T-helper 2 cell treated with Interferon-gamma antibody and Interleukin-4, amounts not matched to agents 5 μg/mL and 100 μg/mL, for 36 hours (primary cell): ENCODE measurements at regions not wholly inside any gene's neighbourhood (a gene's known extent, or its start where the extent isn't known, plus 50 kb on each side); places are given as distances from the start of the nearest gene placed in this dataset.

Experiments
- DNase-seq: peaks from one replicate; pipeline ENCODE4 v3.0.0; 2021; ENCODE audit warnings: low spot score
- H3K27ac Mint-ChIP-seq: one replicate; pipeline ENCODE4 v1.8.0; 2021; ENCODE audit warnings: mild to moderate bottlenecking, mixed read lengths
- H3K27me3 Mint-ChIP-seq: one replicate; pipeline ENCODE4 v1.8.0; 2021; ENCODE audit warnings: low read depth, mixed read lengths
- H3K36me3 Mint-ChIP-seq: one replicate; pipeline ENCODE4 v1.8.0; 2021; ENCODE audit warnings: low read depth, mixed read lengths
- H3K4me1 Mint-ChIP-seq: one replicate; pipeline ENCODE4 v1.8.0; 2021; ENCODE audit warnings: low read depth, mixed read lengths
- H3K4me3 Mint-ChIP-seq: one replicate; pipeline ENCODE4 v1.8.0; 2022; ENCODE audit warnings: mild to moderate bottlenecking, moderate library complexity, mixed read lengths
- H3K9me3 Mint-ChIP-seq: one replicate; pipeline ENCODE4 v1.8.0; 2021; ENCODE audit warnings: mixed read lengths

- H3K36me3 Mint-ChIP-seq = no peaks in the 10 kb centered on the region
- no peak overlapping the region for H3K27ac Mint-ChIP-seq
- no peaks in the 10 kb centered on the region for H3K4me1 Mint-ChIP-seq
- no peak for DNase-seq
- no peaks in the 10 kb centered on the region for H3K9me3 Mint-ChIP-seq
- no peak overlapping the region for H3K4me3 Mint-ChIP-seq
- H3K27me3 Mint-ChIP-seq = no peaks in the 10 kb centered on the region
Observed at GRCh38 chr2:82852787-82853186, 1606.3 kb downstream of the SUCLG1 start.

- Mint-ChIP-seq H3K9me3 (peaks cover 7% of the 10 kb centered on the region), H3K4me1 (no peaks in the 10 kb centered on the region), H3K27me3 (no peaks in the 10 kb centered on the region), H3K4me3 (no peak overlapping the region), H3K36me3 (no peaks in the 10 kb centered on the region), H3K27ac (no peak overlapping the region)
- no peak for DNase-seq
Observed at GRCh38 chr2:82848285-82848684, 1610.8 kb downstream of the SUCLG1 start.

- no peak overlapping the region for H3K27ac Mint-ChIP-seq
- no peak for DNase-seq
- H3K27me3 Mint-ChIP-seq = no peaks in the 10 kb centered on the region
- H3K9me3 Mint-ChIP-seq = no peaks in the 10 kb centered on the region
- H3K4me1 Mint-ChIP-seq = no peaks in the 10 kb centered on the region
- H3K36me3 Mint-ChIP-seq = no peaks in the 10 kb centered on the region
- no peak overlapping the region for H3K4me3 Mint-ChIP-seq
Observed at GRCh38 chr2:82839036-82839435, 1620.0 kb downstream of the SUCLG1 start.

- H3K36me3 Mint-ChIP-seq = no peaks in the 10 kb centered on the region
- H3K4me1 Mint-ChIP-seq = no peaks in the 10 kb centered on the region
- no peaks in the 10 kb centered on the region for H3K9me3 Mint-ChIP-seq
- DNase-seq = no peak
- no peaks in the 10 kb centered on the region for H3K27me3 Mint-ChIP-seq
- H3K4me3 Mint-ChIP-seq = no peak overlapping the region
- H3K27ac Mint-ChIP-seq = no peak overlapping the region
Observed at GRCh38 chr2:82837588-82838304, 1621.3 kb downstream of the SUCLG1 start.

- Mint-ChIP-seq H3K4me3 (no peak overlapping the region), H3K27me3 (no peaks in the 10 kb centered on the region), H3K4me1 (no peaks in the 10 kb centered on the region), H3K9me3 (no peaks in the 10 kb centered on the region), H3K27ac (no peak overlapping the region), H3K36me3 (no peaks in the 10 kb centered on the region)
- DNase-seq = no peak
Observed at GRCh38 chr2:82834893-82835292, 1624.2 kb downstream of the SUCLG1 start.

GRCh38 chr2:82827426-82827825 is 1631.7 kb downstream of the SUCLG1 start:
- H3K27me3 Mint-ChIP-seq = no peaks in the 10 kb centered on the region
- no peak for DNase-seq
- H3K4me1 Mint-ChIP-seq = no peaks in the 10 kb centered on the region
- no peak overlapping the region for H3K4me3 Mint-ChIP-seq
- peaks cover 13% of the 10 kb centered on the region for H3K9me3 Mint-ChIP-seq
- H3K27ac Mint-ChIP-seq = no peak overlapping the region
- H3K36me3 Mint-ChIP-seq = no peaks in the 10 kb centered on the region

- no peaks in the 10 kb centered on the region for H3K27me3 Mint-ChIP-seq
- DNase-seq = no peak
Observed at GRCh38 chr2:82826437-82826836, 1632.6 kb downstream of the SUCLG1 start.

GRCh38 chr2:82825410-82826090 is 1633.5 kb downstream of the SUCLG1 start:
- Mint-ChIP-seq H3K36me3 (no peaks in the 10 kb centered on the region), H3K4me1 (no peaks in the 10 kb centered on the region), H3K9me3 (peaks cover 14% of the 10 kb centered on the region), H3K4me3 (no peak overlapping the region), H3K27me3 (no peaks in the 10 kb centered on the region), H3K27ac (no peak overlapping the region)
- no peak for DNase-seq

More at GRCh38 chr2:82826437-82826836, 1632.6 kb downstream of the SUCLG1 start:
- no peak overlapping the region for H3K4me3 Mint-ChIP-seq
- no peak overlapping the region for H3K27ac Mint-ChIP-seq
- peaks cover 13% of the 10 kb centered on the region for H3K9me3 Mint-ChIP-seq
- no peaks in the 10 kb centered on the region for H3K36me3 Mint-ChIP-seq
- H3K4me1 Mint-ChIP-seq = no peaks in the 10 kb centered on the region

- Mint-ChIP-seq H3K27ac (no peak overlapping the region), H3K27me3 (no peaks in the 10 kb centered on the region), H3K4me3 (no peak overlapping the region), H3K36me3 (no peaks in the 10 kb centered on the region), H3K9me3 (peaks cover 18% of the 10 kb centered on the region), H3K4me1 (no peaks in the 10 kb centered on the region)
- no peak for DNase-seq
Observed at GRCh38 chr2:82823892-82824291, 1635.2 kb downstream of the SUCLG1 start.

- Mint-ChIP-seq H3K36me3 (no peaks in the 10 kb centered on the region), H3K9me3 (peaks cover 15% of the 10 kb centered on the region), H3K4me3 (no peak overlapping the region), H3K4me1 (no peaks in the 10 kb centered on the region), H3K27me3 (no peaks in the 10 kb centered on the region), H3K27ac (no peak overlapping the region)
- DNase-seq = no peak
Observed at GRCh38 chr2:82819951-82820350, 1639.1 kb downstream of the SUCLG1 start.

GRCh38 chr2:82814146-82814545 is 1644.9 kb downstream of the SUCLG1 start:
- no peak overlapping the region for H3K4me3 Mint-ChIP-seq
- no peak for DNase-seq
- no peaks in the 10 kb centered on the region for H3K4me1 Mint-ChIP-seq
- no peaks in the 10 kb centered on the region for H3K9me3 Mint-ChIP-seq
- H3K27me3 Mint-ChIP-seq = no peaks in the 10 kb centered on the region
- H3K27ac Mint-ChIP-seq = no peak overlapping the region
- H3K36me3 Mint-ChIP-seq = no peaks in the 10 kb centered on the region

- DNase-seq = no peak
- no peak overlapping the region for H3K27ac Mint-ChIP-seq
- H3K4me3 Mint-ChIP-seq = no peak overlapping the region
- H3K9me3 Mint-ChIP-seq = no peaks in the 10 kb centered on the region
- H3K4me1 Mint-ChIP-seq = no peaks in the 10 kb centered on the region
- no peaks in the 10 kb centered on the region for H3K27me3 Mint-ChIP-seq
- H3K36me3 Mint-ChIP-seq = no peaks in the 10 kb centered on the region
Observed at GRCh38 chr2:82811946-82812345, 1647.1 kb downstream of the SUCLG1 start.

GRCh38 chr2:82803307-82803706 is 1655.8 kb downstream of the SUCLG1 start:
- no peaks in the 10 kb centered on the region for H3K4me1 Mint-ChIP-seq
- peaks cover 39% of the 10 kb centered on the region for H3K9me3 Mint-ChIP-seq
- H3K4me3 Mint-ChIP-seq = no peak overlapping the region
- no peak overlapping the region for H3K27ac Mint-ChIP-seq
- no peaks in the 10 kb centered on the region for H3K36me3 Mint-ChIP-seq
- no peak for DNase-seq
- no peaks in the 10 kb centered on the region for H3K27me3 Mint-ChIP-seq

GRCh38 chr2:82797469-82797868 is 1661.6 kb downstream of the SUCLG1 start:
- DNase-seq = no peak
- Mint-ChIP-seq H3K36me3 (no peaks in the 10 kb centered on the region), H3K9me3 (peaks cover 17% of the 10 kb centered on the region), H3K4me3 (no peak overlapping the region), H3K4me1 (no peaks in the 10 kb centered on the region), H3K27me3 (no peaks in the 10 kb centered on the region), H3K27ac (no peak overlapping the region)

GRCh38 chr2:82796132-82796531 is 1662.9 kb downstream of the SUCLG1 start:
- Mint-ChIP-seq H3K27me3 (no peaks in the 10 kb centered on the region), H3K36me3 (no peaks in the 10 kb centered on the region), H3K4me1 (no peaks in the 10 kb centered on the region), H3K9me3 (peaks cover 10% of the 10 kb centered on the region), H3K4me3 (no peak overlapping the region), H3K27ac (no peak overlapping the region)
- DNase-seq = no peak
